A204.1 (cell line): ENCODE measurements at regions not wholly inside any gene's neighbourhood (a gene's known extent, or its start where the extent isn't known, plus 50 kb on each side); places are given as distances from the start of the nearest gene placed in this dataset.
"Not testable (repeated sequence)": the region's sequence is repeated elsewhere in the genome, so short reads cannot be mapped to it uniquely, and the experiment has no call there.

Experiments
- FAIRE-seq: peaks from 2 replicates; lab custom pipeline; 2012; peaks lifted over from hg19 to GRCh38; lab: Jason Lieb, UNC

DNA sequence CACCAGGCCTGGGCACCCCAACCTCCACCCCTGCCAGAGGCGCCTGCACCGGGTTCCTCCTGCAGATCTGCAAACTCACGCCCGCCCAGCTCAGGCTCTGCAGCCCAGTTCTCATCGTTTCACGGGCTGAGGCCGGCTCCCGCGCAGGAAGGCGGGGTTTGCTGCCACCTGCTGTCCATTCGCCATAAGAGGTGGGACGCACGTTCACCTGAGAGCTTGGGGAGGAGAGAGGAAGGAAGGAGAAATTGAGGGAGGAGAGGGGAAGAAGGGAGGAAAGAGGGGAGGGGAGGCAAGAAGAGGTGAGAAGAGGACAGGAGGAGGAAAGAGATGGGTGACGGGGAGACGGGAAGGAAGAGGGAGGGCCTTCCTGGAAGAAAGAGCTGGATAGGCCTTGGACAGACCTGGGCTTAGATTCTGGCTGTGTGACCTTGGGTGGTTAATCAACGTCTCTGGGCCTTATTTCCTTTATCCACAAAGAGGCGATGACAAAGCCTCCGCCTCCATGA, 114.5 kb downstream of the ADRA2C start:
- no peak for FAIRE-seq

DNA sequence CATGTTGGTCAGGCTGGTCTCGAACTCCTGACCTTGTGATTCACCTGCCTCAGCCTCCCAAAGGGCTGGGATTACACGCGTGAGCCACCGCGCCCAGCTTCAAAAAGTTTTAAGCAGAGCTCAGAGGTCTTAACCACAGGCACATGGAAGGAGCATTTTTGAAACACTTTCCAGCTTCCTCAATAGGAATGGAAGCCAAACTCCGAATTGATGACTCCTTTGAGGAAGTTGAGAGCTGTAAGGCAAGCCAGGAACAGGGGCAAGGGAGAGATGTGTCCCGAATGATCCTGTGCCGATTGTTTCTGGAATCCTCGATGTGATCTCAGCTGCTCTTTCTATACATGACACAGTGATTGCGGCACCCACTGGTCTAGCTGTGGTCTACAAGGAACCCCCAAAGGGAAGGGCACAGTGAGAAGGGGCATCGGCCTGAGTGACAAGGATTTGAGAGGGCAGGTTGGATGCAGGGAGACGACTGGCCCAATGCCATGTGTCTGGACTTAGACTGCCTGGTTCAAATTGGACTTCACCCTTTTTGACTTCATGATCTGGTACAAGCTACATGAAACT, 116.2 kb downstream of the ADRA2C start:
- not testable (repeated sequence) for FAIRE-seq

DNA sequence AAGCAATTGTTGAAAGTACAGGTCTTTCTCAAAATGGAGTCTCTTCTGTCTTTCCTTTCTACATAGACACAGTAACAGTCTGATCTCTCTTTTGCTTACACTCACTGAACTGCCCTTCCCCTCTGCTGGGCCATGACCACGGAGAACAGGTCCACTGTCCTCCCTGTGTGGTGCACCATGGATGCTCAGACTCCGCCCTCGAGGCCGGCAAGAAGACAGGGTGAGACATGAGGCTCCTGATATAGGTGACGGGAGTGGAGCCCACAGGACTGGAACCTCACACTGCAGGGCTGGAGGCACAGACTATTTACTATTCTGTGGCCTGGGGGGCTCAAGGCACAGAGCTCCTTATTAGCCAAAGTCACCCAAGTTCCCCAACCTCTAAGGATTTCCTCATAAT, 118.1 kb downstream of the ADRA2C start:
- FAIRE-seq = not testable (repeated sequence)

DNA sequence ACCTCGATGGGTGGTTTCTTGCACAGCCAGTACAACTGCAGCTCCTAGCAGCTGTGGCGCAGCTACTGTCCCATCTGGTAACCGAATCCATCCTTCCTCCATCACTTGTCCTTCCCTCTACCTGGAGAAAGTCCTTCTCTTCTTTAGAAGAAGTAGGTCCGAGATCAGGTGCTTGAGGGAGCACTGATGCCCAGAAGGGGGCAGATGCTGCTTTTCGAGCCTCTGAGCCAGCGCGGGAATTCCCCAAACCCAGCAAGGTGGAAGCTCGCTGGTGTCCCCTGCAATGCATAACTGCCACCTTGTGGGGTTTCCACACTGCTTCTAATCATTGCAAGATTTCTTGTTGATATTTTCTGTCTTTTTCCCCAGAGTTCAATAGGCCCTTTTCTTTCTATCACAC, 127.4 kb downstream of the ADRA2C start:
- FAIRE-seq = not testable (repeated sequence)

DNA sequence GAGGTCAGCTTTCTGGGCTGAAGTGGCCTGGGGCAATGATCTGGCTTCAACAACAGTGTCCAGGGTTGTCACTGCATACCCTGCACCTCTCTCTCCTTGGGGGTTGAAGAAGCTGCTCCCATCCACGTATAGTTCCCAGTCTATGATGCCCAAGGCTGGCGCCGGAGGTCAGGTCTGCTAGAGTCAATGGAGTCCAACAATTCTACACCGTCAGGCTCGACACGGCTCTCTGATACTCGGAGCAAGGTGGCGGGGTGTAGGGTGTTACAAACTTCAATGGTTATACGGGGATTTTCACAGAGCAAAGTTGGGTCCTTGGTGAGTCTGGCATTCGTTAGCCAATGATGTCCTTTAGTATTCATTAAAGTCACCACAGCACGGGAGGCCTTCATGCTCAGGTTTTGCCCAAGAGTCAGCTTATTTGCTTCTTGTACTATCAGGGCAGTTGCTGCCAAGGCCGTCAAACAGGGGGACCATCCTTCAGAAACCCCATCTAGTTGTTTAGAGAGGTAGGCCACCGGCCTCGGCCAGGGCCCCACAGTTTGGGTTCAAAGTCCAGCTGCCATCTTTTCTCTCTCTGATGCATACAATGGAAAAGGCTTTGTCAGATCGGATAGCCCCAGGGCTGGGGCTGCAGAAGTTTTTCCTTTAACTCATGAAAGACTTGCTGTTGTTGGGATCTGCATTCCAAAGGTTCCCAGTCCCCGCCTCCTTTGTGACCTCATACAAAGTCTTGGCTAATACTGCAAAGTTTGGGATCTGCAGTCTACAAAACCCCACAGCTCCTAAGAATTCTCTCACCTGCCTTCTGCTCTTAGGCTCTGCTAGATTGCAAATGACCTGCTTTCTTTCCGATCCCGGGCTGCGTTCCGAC, 128.1 kb downstream of the ADRA2C start:
- FAIRE-seq = not testable (repeated sequence)

DNA sequence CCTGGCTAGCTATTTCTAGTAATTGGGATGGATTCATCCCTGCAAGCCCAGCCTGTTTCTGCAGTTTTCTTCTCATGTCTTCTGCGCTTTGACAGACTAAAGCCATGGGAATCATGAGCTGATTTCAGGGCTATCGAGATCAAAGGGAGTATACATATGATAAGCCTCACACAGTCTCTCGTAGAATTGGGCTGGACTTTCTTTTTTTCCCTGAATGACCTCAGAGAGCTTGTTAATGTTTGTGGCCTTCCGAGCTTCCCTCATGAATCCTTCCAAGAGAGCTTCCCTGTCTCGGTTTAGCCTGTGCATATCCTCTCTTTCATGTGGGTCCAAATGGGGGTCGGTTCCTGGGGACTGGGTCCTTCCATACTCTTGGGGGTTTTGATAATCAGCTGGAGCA, 130.3 kb downstream of the ADRA2C start:
- FAIRE-seq = no peak

DNA sequence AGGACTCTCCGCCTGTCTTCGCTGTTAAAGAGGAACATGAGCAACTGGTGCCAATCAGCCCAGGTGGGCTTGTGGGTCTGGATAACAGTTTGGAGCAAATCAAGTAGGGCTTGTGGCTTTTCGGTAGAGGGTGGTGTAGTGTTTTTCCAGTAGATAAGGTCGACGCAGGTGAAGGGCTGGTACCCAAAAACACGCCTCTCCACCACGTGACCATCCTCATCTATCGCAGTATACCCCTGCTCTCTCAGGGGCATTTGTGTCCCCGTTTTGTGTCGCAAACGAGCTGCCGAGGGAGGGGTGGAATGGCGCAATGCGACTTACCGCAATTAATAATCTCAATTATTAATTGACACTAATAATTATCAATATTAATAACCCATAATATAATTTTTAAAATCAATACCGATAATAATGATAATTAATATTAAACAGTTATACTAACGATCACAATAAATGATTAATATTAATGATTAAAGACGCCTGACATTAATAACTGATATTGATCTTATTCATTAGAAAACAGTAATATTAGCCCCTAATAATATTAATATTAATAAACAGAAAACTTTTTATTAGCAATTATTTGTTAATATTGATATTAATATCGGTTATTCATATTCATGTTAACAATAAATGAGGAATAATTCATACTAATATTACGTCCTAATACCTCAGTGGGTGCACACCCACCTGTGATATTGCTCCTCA, 130.8 kb downstream of the ADRA2C start:
- FAIRE-seq = not testable (repeated sequence)

DNA sequence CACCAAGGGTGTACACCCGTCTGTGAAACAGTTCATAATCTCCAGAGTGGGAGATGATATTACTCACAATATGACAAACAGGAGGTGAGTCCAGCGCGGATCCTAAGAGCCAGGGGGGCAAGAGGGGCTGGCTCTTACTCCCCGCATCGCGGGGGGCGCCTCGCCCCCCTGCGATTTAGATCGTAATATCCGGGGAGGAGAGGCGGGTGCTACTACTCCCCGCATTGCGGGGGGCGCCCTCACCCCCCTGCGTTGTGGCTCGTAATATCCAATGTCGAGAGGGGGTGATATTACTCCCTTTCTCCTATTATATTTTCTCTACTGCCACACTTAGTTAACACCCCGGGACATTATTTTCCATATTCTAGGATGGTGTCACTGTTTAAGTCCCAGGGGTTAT, 131.9 kb downstream of the ADRA2C start:
- FAIRE-seq = no peak

DNA sequence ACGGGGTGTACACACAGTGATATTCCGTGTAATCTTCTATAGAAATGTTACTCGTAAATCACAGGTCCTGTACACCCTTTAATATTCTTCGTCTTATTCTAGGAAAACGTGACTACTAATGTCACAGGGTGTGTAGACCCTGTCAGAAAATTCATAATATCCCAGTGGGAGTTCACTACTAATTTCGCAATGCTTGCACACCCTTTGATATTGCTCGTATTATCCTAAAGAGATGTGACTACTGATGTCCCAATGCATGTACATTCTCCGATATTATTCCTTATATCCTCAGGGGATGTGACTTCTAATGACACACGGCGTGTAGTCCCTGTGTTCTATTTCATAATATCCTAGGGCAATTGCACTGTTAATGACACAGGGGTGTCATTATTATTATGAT, 132.7 kb downstream of the ADRA2C start:
- not testable (repeated sequence) for FAIRE-seq

DNA sequence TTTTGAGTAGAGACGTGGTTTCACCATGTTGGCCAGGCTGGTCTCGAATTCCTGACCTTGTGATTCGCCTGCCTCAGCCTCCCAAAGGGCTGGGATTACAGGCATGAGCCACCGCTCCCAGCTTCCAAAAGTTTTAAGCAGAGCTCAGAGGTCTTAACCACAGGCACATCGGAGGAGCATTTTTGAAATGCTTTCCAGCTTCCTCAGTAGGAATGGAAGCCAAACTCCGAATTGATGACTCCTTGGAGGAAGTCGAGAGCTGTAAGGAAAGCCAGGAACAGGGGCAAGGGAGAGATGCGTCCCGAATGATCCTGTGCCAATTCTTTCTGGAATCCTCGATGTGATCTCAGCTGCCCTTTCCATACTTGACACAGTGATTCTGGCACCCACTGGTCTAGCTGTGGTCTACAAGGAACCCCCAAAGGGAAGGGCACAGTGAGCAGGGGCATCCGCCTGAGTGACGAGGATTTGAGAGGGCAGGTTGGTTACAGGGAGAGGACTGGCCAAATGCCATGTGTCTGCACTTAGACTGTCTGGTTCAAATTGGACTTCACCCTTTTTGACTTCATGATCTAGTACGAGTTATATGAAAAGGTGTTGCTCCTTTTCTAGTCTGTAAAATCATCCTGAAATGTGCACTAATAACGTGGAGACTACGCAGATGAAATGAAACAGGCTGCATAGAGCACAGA, 138.2 kb downstream of the ADRA2C start:
- FAIRE-seq = not testable (repeated sequence)

DNA sequence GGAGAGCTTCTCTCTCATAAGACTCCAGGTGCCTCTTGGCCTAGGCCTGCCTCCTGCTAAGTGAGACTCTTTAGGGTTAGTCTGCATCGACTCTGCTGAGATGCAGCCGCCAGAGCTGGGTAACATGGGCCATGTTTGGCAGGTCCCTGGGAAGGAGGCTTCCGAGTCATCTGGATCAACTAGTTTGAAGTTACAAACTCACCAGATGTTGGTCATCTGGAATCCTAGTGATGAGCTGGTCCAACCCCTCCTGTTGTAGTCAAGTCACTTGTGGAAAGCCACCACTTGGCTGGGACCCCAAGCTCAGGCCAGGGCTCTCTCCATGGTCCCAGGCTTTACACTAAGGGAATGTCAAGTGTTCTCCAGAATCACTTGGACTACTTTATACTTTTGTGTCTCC, 143.4 kb downstream of the ADRA2C start:
- not testable (repeated sequence) for FAIRE-seq

DNA sequence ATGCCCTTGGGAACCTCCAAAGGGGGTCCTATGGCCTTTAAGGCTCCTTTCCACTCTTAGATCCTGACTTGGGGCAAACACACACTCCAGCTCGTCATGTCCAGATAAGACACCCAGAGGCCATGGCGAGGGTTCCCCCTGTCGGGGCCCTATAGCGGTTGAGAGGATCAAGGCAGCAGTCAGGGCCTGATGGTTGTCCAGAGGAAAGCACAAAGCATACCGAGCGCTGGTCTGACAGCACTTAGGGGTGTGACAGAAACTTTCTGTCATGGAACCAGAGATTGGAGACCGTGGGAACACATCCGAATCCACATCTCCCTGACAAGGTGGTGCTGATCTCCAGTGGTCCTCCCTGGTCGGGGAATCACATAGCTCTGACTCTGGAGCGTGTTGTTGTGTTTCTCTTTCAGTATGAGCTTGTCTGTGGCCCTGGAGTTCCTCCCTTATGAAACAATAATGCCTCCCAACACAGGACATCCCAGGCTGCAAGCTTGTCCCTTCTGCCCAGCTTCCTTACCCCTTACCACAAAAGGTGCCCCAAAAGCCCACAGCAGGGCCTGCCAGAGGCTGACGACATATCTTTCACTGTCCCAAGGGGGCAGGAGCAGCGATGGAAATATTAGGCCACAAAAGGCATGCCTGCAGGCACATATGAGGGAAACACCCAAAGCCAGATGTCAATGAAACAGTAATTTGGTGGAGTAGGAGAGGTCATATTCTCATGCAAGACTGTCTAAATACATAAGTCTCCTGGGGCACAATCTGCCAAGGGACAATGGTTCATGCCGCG, 144.2 kb downstream of the ADRA2C start:
- FAIRE-seq = not testable (repeated sequence)

DNA sequence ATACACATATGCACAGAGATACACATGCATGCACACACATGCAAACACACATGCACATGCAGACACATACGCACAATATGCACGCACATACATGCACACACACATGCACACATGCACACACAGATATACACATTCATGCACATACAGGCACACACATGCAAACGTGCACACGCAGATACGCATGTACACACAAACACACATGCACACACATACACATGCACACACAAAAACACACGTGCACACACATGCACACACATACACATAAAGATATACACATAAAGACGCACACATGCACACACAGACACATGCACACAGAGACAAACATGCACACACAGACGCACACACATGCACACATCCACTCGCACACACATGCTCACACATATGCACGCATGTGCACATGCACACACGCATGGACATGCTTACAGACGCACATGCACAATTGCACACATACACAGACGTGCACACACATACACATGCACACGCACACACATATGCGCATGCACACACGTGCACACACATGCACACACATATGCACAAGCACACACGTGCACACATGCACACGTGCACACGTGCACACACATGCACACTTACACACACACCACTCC, 145.2 kb downstream of the ADRA2C start:
- no peak for FAIRE-seq

DNA sequence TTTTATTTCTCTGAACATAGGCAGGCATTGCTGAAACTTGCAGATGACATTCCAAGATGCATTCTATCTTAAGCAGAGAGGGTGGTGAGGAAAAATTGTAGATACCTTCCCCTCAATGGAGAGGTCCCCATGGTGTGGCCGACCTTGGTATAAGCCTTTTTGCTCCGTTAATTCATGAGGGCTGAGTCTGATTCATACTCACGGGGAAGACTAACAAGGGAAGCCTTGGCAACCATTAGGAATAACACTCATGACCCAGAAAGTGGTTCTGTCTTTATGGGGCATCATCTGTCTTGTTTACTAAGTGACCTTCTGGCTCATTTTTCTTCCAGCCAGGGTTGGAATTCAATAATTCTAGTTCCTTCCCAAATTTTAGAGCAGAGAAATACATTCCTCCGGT, 148.3 kb downstream of the ADRA2C start:
- not testable (repeated sequence) for FAIRE-seq

DNA sequence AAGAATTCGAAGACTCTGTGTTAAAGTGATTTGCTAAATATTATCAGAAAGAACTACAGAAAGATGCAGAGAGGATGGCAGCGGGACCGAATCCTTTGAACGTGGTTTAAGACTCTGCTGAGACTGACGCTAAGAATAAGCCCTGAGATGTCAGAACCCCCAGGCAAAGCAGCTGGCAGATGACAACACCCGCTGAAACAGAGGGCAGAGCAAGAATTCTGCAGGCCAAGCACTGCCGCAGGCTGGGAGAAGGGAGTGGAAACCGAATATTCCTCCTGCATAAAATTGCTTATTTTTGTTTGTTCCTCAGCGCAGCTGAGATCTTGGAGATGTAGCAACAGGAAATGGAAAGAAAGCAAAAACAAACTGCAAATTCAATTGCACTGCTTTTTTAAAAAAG, 153.3 kb downstream of the ADRA2C start:
- not testable (repeated sequence) for FAIRE-seq

DNA sequence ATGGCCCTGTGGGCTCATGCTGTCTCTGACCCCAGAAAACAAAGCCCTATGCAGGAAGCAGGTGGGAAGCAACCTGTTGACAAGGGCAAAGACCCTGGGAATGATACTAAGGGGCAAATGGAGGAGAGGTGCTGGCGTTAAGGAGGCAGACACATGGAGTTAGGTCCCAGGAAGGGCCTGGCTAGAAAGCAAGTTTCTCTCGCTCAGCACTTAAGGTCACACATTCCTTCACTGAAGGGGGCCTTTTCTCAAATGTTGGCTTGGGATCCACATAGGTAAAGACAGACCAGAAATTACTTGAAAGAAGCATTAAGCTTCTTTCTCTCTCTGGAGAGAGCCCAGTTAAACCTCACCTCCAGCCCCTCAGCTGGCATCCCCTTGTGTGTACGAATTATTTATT, 155.7 kb downstream of the ADRA2C start:
- FAIRE-seq = not testable (repeated sequence)

DNA sequence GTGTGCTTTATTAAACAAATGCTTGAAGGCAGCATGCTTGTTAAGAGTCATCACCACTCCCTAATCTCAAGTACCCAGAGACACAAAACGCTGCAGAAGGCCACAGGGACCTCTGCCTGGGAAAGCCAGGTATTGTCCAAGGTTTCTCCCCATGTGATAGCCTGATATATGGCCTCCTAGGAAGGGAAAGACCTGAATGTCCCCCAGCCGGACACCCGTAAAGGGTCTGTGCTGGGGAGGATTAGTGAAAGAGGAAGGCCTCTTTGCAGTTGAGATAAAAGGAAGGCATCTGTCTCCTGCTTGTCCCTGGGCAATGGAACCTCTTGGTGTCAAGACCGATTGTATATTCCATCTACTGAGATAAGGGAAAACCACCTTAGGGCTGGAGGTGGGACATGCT, 159.7 kb downstream of the ADRA2C start:
- not testable (repeated sequence) for FAIRE-seq

DNA sequence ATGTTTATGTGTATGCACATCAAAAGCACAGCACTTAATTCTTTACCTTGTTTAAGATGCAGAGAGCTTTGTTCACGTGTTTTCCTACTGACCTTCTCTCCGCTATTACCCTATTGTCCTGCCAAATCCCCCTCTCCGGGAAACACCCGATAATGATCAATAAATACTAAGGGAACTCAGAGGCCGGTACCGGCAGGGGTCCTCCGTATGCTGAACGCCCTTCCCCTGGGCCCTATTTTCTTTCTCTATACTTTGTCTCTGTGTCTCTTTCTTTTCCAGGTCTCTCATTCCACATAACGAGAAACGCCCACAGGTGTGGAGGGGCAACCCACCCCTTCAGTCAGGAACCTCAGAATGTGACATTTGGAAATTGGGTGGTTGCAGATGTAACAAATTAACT, 160.1 kb downstream of the ADRA2C start:
- FAIRE-seq = not testable (repeated sequence)

DNA sequence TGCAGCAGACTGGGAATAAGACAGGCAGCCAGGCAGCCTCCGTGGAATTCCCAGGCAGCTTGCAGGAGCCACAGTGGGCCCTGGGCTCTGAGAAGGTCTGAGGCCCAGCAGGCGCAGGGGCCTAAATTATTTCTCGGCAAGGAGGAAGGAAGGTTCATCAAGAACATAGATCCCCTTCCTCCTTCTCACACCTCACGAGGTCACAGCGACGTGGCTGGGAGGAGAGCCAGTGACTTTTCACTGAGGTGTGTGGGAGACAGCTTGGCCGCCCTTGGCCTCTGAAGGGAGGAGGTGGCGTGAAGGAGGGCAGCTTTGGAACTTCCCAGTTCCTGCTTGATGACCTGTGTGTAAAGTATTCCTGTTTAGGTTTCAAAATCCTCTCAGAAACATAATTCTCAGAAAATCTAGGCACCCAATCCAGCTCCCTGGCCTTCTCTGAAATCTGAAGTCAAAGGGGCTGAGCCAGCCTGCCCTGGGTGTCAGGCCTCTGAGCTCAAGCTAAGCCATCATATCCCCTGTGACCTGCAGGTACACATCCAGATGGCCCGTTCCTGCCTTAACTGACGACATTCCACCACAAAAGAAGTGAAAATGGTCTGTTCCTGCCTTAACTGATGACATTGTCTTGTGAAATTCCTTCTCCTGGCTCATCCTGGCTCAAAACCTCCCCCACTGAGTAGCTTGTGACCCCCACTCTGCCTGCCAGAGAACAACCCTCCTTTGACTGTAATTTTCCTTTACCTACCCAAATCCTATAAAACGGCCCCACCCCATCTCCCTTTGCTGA, 161.0 kb downstream of the ADRA2C start:
- not testable (repeated sequence) for FAIRE-seq

DNA sequence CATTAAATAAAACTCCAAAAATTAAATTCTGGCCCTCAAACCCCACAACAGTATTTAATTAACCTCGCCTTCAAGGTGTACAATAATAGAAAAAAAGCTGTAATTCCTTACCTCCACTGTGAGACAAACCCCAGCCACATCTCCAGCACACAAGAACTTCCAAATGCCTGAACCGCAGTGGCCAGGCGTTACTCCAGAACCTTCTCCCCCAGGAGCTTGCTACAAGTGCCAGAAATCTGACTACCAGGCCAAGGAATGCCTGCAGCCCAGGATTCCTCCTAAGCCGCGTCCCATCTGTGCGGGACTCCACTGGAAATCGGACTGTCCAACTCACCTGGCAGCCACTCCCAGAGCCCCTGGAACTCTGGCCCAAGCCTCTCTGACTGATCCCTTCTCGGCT, 163.2 kb downstream of the ADRA2C start:
- FAIRE-seq = not testable (repeated sequence)
